NB4 (cell line): ENCODE measurements at regions not wholly inside any gene's neighbourhood (a gene's known extent, or its start where the extent isn't known, plus 50 kb on each side); places are given as distances from the start of the nearest gene placed in this dataset.

Source experiments
- MYC ChIP-seq: IDR thresholded peaks from 2 replicates; pipeline ENCODE4 v1.6.1; 2011; ENCODE audit warnings: low read depth, low read length
- POLR2A ChIP-seq: IDR thresholded peaks from 2 replicates; pipeline ENCODE4 v1.6.1; 2011; ENCODE audit warnings: mild to moderate bottlenecking; ENCODE audit not compliant: insufficient read length; ENCODE audit errors: extremely low read depth
- TF ChIP-seq, protein P1 (sequence below): IDR thresholded peaks from one replicate; pipeline ENCODE4 v1.5.1; 2012; ENCODE audit warnings: low read depth, low read length
- TF ChIP-seq, protein P2 (sequence below): IDR thresholded peaks from 2 replicates; pipeline ENCODE4 v1.6.1; 2011; ENCODE audit warnings: low read depth, low read length

DNA sequence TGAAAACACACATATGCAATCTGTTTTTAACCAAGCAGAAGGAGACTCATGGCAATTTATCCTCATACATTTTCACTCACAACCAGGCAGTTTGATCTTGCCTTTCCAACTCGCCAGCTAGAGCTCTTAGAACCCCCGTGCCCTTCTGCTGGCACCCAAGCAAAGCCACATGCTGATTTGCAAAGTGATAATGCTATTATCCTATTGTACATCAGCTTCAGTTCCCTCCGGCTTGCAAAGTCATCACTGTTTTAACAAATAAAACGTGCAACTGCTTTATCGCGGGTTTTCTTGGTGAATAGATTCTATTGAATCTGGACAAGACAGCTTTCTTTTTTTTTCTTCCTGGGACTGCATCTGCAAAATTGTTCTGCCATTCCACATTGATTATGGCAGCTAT is 314.6 kb downstream of the LNPK start:
- TF ChIP-seq, protein P1, sequence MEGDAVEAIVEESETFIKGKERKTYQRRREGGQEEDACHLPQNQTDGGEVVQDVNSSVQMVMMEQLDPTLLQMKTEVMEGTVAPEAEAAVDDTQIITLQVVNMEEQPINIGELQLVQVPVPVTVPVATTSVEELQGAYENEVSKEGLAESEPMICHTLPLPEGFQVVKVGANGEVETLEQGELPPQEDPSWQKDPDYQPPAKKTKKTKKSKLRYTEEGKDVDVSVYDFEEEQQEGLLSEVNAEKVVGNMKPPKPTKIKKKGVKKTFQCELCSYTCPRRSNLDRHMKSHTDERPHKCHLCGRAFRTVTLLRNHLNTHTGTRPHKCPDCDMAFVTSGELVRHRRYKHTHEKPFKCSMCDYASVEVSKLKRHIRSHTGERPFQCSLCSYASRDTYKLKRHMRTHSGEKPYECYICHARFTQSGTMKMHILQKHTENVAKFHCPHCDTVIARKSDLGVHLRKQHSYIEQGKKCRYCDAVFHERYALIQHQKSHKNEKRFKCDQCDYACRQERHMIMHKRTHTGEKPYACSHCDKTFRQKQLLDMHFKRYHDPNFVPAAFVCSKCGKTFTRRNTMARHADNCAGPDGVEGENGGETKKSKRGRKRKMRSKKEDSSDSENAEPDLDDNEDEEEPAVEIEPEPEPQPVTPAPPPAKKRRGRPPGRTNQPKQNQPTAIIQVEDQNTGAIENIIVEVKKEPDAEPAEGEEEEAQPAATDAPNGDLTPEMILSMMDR: no peak
- TF ChIP-seq POLR2A: no peak
- no peak for TF ChIP-seq MYC
- TF ChIP-seq, protein P2, sequence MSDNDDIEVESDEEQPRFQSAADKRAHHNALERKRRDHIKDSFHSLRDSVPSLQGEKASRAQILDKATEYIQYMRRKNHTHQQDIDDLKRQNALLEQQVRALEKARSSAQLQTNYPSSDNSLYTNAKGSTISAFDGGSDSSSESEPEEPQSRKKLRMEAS: no peak
